ENCODE measurements at regions not wholly inside any gene's neighbourhood (a gene's known extent, or its start where the extent isn't known, plus 50 kb on each side); places are given as distances from the start of the nearest gene placed in this dataset.
A peak's percentile ranks its signal among the peaks of the same experiment; 100 is the strongest.

- Histone ChIP-seq H3K36me3 (ENCODE audit: control insufficient read depth in 2 of 2, insufficient read depth in 2 of 2, low read length in 1 of 2) (no peaks in the 10 kb centered on the region), H3K27me3 (replicated peaks in 1 of 2; ENCODE audit: control insufficient read depth in 2 of 2, insufficient read depth in 2 of 2, low read length in 1 of 2) (no peaks in the 10 kb centered on the region), H3K27ac (ENCODE audit: control insufficient read depth, insufficient read depth) (no peak overlapping the region), H4K20me1 (ENCODE audit: control insufficient read depth, insufficient read depth) (no peaks in the 10 kb centered on the region), H3K79me2 (ENCODE audit: control insufficient read depth, insufficient read depth, low read length) (no peaks in the 10 kb centered on the region), H3K4me1 (ENCODE audit: control insufficient read depth, insufficient read depth, low read length) (no peaks in the 10 kb centered on the region), H3K4me3 (no peak overlapping the region), H3K9ac (ENCODE audit: control insufficient read depth, insufficient read depth, low read length) (no peak overlapping the region), H3K4me2 (ENCODE audit: control insufficient read depth, insufficient read depth) (no peak overlapping the region), H2AFZ (ENCODE audit: control insufficient read depth, low read depth, low read length) (no peak overlapping the region), H3K9me3 (replicated peaks; ENCODE audit: control insufficient read depth, insufficient read depth, low read length) (no peaks in the 10 kb centered on the region; the same call in 2 of the 3 replicates)
- POLR2A ChIA-PET: no interaction called here
- no peak for DNase-seq (ENCODE audit: low read depth, low spot score)
- peak; percentile 38 for ATAC-seq
- CTCF ChIA-PET: no interaction called here
- TF ChIP-seq ETV6 (conservative IDR thresholded peaks at IDR 0.05 in 1 of 2, IDR thresholded peaks at IDR 0.05 in 1 of 2; ENCODE audit: borderline replicate concordance in 1 of 2, low read depth in 1 of 2) (no peak), EP300 (IDR thresholded peaks at IDR 0.05; ENCODE audit: borderline replicate concordance in 1 of 2, control insufficient read depth in 1 of 2, low read depth in 2 of 2, low read length in 2 of 2) (no peak), CHD2 (IDR thresholded peaks at IDR 0.05; ENCODE audit: borderline replicate concordance, low read depth, low read length) (no peak), REST (IDR thresholded peaks at IDR 0.05; ENCODE audit: low read depth, low read length) (no peak), FOXK2 (IDR thresholded peaks at IDR 0.05) (no peak), NBN (IDR thresholded peaks at IDR 0.05) (no peak), RELA (IDR thresholded peaks at IDR 0.05; ENCODE audit: borderline replicate concordance, partially characterized antibody) (no peak), BCLAF1 (IDR thresholded peaks at IDR 0.05) (no peak), JUND (IDR thresholded peaks at IDR 0.05; ENCODE audit: low read depth, low read length) (no peak), ZNF24 (IDR thresholded peaks at IDR 0.05) (no peak), ZNF217 (IDR thresholded peaks at IDR 0.05) (no peak), ZNF687 (IDR thresholded peaks at IDR 0.05) (no peak), USF2 (IDR thresholded peaks at IDR 0.05; ENCODE audit: borderline replicate concordance, low read depth, low read length) (no peak), SUZ12 (IDR thresholded peaks at IDR 0.05; ENCODE audit: unreplicated experiment) (no peak)
- SMC1A ChIA-PET (ENCODE audit: uncharacterized antibody, unreplicated experiment): no interaction called here
- no TSS peak for BruUV-seq (replicated peaks)
- in situ Hi-C loops (cut with MboI) (no loop called here), intact Hi-C loops (cut with micrococcal nuclease; ENCODE audit: unreplicated experiment) (no loop called here)
- RAD21 ChIA-PET (ENCODE audit: unreplicated experiment): no interaction called here
- WGBS (ENCODE audit: insufficient coverage, insufficient replicate concordance, low lambda C conversion rate, missing lambda C conversion rate): 32% methylated on average over 3 of the region's 3 CpGs
- FAIRE-seq: no peak
These were observed 710.1 kb downstream of the SQOR start for GRCh38 chr15:46344915-46345314.

Data from GM12878 (cell line).